Ascending aorta (tissue), 2 donors: ENCODE measurements at regions not wholly inside any gene's neighbourhood (a gene's known extent, or its start where the extent isn't known, plus 50 kb on each side); places are given as distances from the start of the nearest gene placed in this dataset.

Source experiments
- DNase-seq, 2 donors: peaks; one replicate each; pipeline ENCODE4 v3.0.0-alpha.2; 2019; ENCODE audit warnings: low spot score in 2 of 2
- H3K27ac ChIP-seq, 2 donors: fragments of 200-600 bp; sonication (generic); one replicate each; pipeline ENCODE4 v1.5.1; 2016 to 2017; ENCODE audit warnings: mild to moderate bottlenecking in 1 of 2
- H3K27me3 ChIP-seq: fragments of 200-600 bp; sonication (generic); one replicate; pipeline ENCODE4 v1.5.1; 2017
- H3K36me3 ChIP-seq, 2 donors: fragments of 200-600 bp; sonication (generic); one replicate each; pipeline ENCODE4 v1.5.1; 2016
- H3K4me1 ChIP-seq, 2 donors: fragments of 200-600 bp; sonication (generic); one replicate each; pipeline ENCODE4 v1.5.1; 2016 to 2017; ENCODE audit warnings: mild to moderate bottlenecking in 1 of 2
- H3K4me3 ChIP-seq, 2 donors: fragments of 200-600 bp; sonication (generic); one replicate each; pipeline ENCODE4 v1.5.1; 2016 to 2017; ENCODE audit warnings: mild to moderate bottlenecking in 1 of 2
- H3K9me3 ChIP-seq, 2 donors: fragments of 200-600 bp; sonication (generic); one replicate each; pipeline ENCODE4 v1.5.1; 2016
- intact Hi-C: fragments of 100-400 bp; cut with DNase I; formaldehyde crosslinking; loops from one replicate; pipeline ENCODE4 v1.15.1; 2023
- TF ChIP-seq, protein P1 (sequence below), 3 experiments: fragments of 200-600 bp in 2 of 3; fragments of 450-650 bp in 1 of 3; sonication (generic) in 2 of 3; IDR thresholded peaks; one replicate each; pipeline ENCODE4 v1.5.1; 2016 to 2019; ENCODE audit warnings: antibody characterized with exemption in 3 of 3, mild to moderate bottlenecking in 1 of 3, moderate library complexity in 1 of 3

DNA sequence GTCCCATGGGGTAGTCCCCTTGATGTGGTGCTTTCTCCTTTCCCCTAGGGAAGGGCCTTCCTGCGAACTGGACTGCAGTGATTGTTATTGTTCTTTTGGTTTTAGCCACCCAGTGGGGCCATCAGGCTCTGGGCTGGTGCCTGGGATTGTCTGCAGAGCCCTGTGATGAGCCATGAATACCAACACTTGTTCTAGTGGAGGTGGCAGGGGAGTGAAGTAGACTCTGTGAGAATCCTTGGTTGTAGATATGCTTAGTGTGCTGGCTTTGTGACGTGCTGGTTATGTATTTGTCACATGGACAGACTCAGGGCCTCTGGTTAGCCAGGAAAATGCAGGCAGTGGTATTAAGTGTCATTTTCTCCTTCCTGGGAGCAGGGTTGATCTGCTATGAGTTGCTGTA lies 51.8 kb upstream of the NDUFB4 start:
- Histone ChIP-seq H3K4me3 (no peak overlapping the region), H3K9me3 (peaks cover 0 to 24% of the 10 kb centered on the region in 2 donors), H3K27ac (no peak overlapping the region), H3K4me1 (no peaks in the 10 kb centered on the region), H3K27me3 (no peaks in the 10 kb centered on the region), H3K36me3 (no peaks in the 10 kb centered on the region)
- DNase-seq: no peak
- intact Hi-C loops: no loop called here
- TF ChIP-seq, protein P1, sequence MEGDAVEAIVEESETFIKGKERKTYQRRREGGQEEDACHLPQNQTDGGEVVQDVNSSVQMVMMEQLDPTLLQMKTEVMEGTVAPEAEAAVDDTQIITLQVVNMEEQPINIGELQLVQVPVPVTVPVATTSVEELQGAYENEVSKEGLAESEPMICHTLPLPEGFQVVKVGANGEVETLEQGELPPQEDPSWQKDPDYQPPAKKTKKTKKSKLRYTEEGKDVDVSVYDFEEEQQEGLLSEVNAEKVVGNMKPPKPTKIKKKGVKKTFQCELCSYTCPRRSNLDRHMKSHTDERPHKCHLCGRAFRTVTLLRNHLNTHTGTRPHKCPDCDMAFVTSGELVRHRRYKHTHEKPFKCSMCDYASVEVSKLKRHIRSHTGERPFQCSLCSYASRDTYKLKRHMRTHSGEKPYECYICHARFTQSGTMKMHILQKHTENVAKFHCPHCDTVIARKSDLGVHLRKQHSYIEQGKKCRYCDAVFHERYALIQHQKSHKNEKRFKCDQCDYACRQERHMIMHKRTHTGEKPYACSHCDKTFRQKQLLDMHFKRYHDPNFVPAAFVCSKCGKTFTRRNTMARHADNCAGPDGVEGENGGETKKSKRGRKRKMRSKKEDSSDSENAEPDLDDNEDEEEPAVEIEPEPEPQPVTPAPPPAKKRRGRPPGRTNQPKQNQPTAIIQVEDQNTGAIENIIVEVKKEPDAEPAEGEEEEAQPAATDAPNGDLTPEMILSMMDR (IDR thresholded peaks at IDR 0.05): no peak

DNA sequence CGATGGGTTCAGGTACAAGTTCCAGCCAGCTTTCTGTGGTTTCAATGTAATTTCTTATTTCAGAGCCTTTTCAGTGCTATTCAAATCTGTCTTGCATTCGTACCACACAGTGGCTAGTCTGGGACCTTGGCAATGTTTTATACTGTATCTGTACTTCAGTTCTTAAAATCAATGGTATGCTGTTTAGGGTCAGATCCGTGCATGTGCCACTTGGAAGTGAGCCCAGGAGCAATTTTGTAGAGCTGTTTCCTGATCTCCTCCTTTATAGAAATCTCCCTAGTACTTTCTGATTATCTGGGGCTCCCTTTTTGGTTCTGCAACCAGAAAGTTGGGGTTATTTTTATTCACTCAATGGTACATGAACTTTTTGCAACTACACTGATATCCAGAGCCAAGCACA lies 59.5 kb upstream of the NDUFB4 start:
- no peak overlapping the region for H3K4me3 ChIP-seq
- H3K4me1 ChIP-seq: no peaks in the 10 kb centered on the region
- TF ChIP-seq, protein P1 (IDR thresholded peaks at IDR 0.05): no peak
- H3K9me3 ChIP-seq: peaks cover 0 to 23% of the 10 kb centered on the region in 2 donors
- intact Hi-C loops: no loop called here
- H3K27ac ChIP-seq: no peak overlapping the region
- DNase-seq: no peak
- H3K36me3 ChIP-seq: no peaks in the 10 kb centered on the region
- no peaks in the 10 kb centered on the region for H3K27me3 ChIP-seq

DNA sequence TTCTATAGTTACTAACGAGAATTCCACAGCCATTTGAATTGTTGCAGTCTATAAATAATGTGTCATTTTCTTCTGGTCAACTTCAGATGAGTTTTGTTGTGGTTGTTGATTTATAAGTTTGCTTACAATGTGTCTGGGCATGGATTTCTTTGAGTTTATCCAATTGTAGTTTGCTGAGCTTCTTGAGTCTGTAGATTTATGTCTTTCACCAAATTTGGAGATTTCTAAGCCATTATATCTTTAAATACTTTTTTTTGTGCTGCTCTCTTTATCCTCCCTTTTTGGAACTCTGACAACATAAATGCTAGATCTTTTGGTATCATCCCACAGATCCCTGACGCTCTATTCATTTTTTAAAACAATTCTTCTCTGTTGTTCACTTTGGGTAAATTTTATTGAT lies 63.2 kb upstream of the NDUFB4 start:
- Histone ChIP-seq H3K9me3 (peaks cover 0 to 9% of the 10 kb centered on the region in 2 donors), H3K4me3 (no peak overlapping the region), H3K4me1 (no peaks in the 10 kb centered on the region), H3K36me3 (no peaks in the 10 kb centered on the region), H3K27me3 (no peaks in the 10 kb centered on the region), H3K27ac (no peak overlapping the region)
- no peak for DNase-seq
- TF ChIP-seq, protein P1 (IDR thresholded peaks at IDR 0.05): no peak
- intact Hi-C loops: no loop called here

DNA sequence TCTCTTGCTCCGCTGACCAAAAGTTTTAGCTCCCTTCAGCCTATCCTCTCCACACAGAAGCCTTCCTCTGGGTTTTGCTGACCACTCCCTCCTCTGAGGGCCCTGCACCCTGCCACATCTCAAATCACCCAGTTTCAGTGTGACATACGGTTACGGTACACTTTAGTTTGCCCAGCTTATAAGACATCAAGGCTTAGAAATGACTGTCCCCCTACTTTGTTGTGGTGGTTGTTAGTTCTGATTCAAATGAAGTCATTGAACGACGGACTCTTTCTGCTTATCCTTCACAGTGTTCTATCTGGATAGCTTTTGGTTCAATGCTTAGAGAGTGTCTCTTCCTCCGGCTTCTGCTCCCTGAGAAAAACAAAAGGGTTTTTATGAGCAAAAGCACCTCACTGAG lies 68.0 kb upstream of the NDUFB4 start:
- Histone ChIP-seq H3K27ac (no peak overlapping the region), H3K4me1 (no peaks in the 10 kb centered on the region), H3K36me3 (no peaks in the 10 kb centered on the region), H3K27me3 (no peaks in the 10 kb centered on the region), H3K4me3 (no peak overlapping the region), H3K9me3 (peaks cover 0 to 3% of the 10 kb centered on the region in 2 donors)
- DNase-seq: no peak
- intact Hi-C loops: no loop called here
- TF ChIP-seq, protein P1 (IDR thresholded peaks at IDR 0.05): no peak

DNA sequence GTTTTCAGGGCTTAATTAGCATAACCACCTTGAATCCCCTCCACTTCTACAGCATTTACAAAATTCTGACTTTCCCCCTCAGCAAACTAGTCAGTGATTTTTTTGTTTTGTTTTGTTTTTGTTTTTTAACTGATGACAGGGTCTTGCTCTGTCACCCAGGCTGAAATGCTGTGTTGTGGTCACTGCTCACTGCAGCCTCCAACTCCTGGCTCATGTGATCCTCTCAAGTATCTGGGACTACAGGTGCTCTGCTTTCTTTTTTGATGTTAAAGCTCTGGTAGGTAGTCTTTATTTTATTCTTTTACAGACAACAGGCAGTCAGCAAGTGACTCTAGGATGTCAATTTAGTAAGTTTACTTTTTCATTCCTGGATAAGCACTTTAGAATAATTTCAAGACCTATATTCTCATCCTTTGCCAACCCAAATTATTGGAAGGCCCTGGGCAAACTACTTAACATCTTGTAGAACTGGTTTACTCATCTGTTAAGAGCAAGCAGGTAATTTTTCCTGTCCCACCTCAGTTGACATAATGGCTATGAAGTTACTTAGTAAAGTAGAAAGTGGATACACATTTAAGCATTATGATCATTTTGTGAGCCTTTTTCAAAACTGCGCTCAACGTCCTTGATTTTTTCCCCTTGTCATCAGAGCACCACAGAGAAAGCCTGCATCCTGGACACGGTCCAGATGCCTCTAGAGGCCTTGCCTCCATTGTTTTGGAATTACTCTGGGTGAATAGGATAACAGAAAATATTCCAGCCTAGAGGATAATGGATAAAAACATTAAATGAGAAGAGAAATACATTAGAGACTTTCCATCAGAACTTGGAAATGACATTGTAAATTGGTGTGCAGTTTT lies 69.9 kb upstream of the NDUFB4 start:
- no peak for DNase-seq
- no peak overlapping the region for H3K27ac ChIP-seq
- intact Hi-C loops: no loop called here

More for the DNA sequence above, 69.9 kb upstream of the NDUFB4 start:
- TF ChIP-seq, protein P1 (IDR thresholded peaks at IDR 0.05): no peak
- H3K36me3 ChIP-seq: no peaks in the 10 kb centered on the region
- H3K4me1 ChIP-seq: no peaks in the 10 kb centered on the region
- H3K27me3 ChIP-seq: no peaks in the 10 kb centered on the region
- no peaks in the 10 kb centered on the region for H3K9me3 ChIP-seq
- H3K4me3 ChIP-seq: no peak overlapping the region
